Spleen (tissue), 11 donors: ENCODE measurements at regions not wholly inside any gene's neighbourhood (a gene's known extent, or its start where the extent isn't known, plus 50 kb on each side); places are given as distances from the start of the nearest gene placed in this dataset.

Experiments used
- DNase-seq: peaks from one replicate; pipeline ENCODE4 v3.0.0-alpha.2; 2020
- H3K27ac ChIP-seq, 8 donors: fragments of 200-600 bp; sonication (generic) in 7 of 8; 1 replicate in 4 of 8; 2 replicates in 4 of 8; pipeline versions ENCODE4 v1.5.0 to v1.8.0; 2016 to 2021; ENCODE audit warnings: inconsistent platforms in 4 of 8, mild to moderate bottlenecking in 4 of 8, moderate library complexity in 1 of 8
- H3K27me3 ChIP-seq, 7 donors: fragments of 200-600 bp; sonication (generic) in 6 of 7; replicated peaks in 1 of 7; 1 replicate in 4 of 7; 2 replicates in 3 of 7; pipeline versions ENCODE4 v1.5.0 to v1.8.0; 2016 to 2021; ENCODE audit warnings: inconsistent platforms in 3 of 7, mild to moderate bottlenecking in 1 of 7
- H3K36me3 ChIP-seq, 6 donors: fragments of 200-600 bp; sonication (generic) in 5 of 6; 1 replicate in 4 of 6; 2 replicates in 2 of 6; pipeline versions ENCODE4 v1.5.0 to v1.8.0; 2016 to 2021; ENCODE audit warnings: inconsistent platforms in 2 of 6
- H3K4me1 ChIP-seq, 6 donors: fragments of 200-600 bp; sonication (generic) in 5 of 6; 1 replicate in 3 of 6; 2 replicates in 3 of 6; pipeline versions ENCODE4 v1.5.0 to v1.8.0; 2016 to 2021; ENCODE audit warnings: inconsistent platforms in 3 of 6
- H3K4me3 ChIP-seq, 8 donors: fragments of 200-600 bp; sonication (generic) in 7 of 8; 1 replicate in 4 of 8; 2 replicates in 4 of 8; pipeline versions ENCODE4 v1.5.0 to v1.8.0; 2016 to 2021; ENCODE audit warnings: inconsistent platforms in 4 of 8, mild to moderate bottlenecking in 4 of 8, moderate library complexity in 2 of 8
- H3K9me3 ChIP-seq, 8 donors: fragments of 200-600 bp; sonication (generic) in 7 of 8; 1 replicate in 4 of 8; 2 replicates in 4 of 8; pipeline versions ENCODE4 v1.5.0 to v1.8.0; 2016 to 2021; ENCODE audit warnings: inconsistent platforms in 4 of 8
- CTCF ChIP-seq, 11 experiments: fragments of 200-600 bp in 7 of 11; fragments of 450-650 bp in 4 of 11; sonication (generic) in 4 of 11; IDR thresholded peaks in 8 of 11; conservative IDR thresholded peaks in 3 of 11; 1 replicate in 7 of 11; 2 replicates in 4 of 11; pipeline versions ENCODE4 v1.4.0 to v1.8.0; 2016 to 2021; ENCODE audit warnings: antibody characterized with exemption in 11 of 11, inconsistent platforms in 4 of 11, mild to moderate bottlenecking in 1 of 11
- POLR2A ChIP-seq, 3 donors: fragments of 450-650 bp; IDR thresholded peaks; one replicate each; pipeline ENCODE4 v1.5.1; 2017; ENCODE audit warnings: antibody characterized with exemption in 3 of 3, mild to moderate bottlenecking in 1 of 3
- POLR2AphosphoS5 ChIP-seq, 3 donors: sonication (generic); formaldehyde crosslinking; IDR thresholded peaks; one replicate each; pipeline ENCODE4 v1.5.1; 2017; ENCODE audit warnings: antibody characterized with exemption in 3 of 3
- WGBS, 5 donors: extraction: QIAGEN DNeasy Blood & Tissue Kit in 3 of 5; methylation state at CpG; one replicate each; pipeline versions ENCODE4 v1.1.5 to v1.1.7; 2013 to 2018; 5-methylcytosine and 5-hydroxymethylcytosine counted together
- intact Hi-C: fragments of 100-400 bp; cut with DNase I; formaldehyde crosslinking; loops from one replicate; pipeline ENCODE4 v1.15.0; 2023; ENCODE audit warnings: low total_unique reads
- donor health status: healthy with polysubstance abuse.
- donor health status: DM: no; HTN: no; CAD: no; lungs with moderate emphysema.
- donor health status: DM: no; HTN: no; CAD: no.
- donor health status: Bipolar disorder and iron deficiency.
- donor health status: healthy.
- donor health status: DM: no; HTN: no; CAD: no.
- donor health status: DM: yes; HTN: yes; CAD: no.

GRCh38 chr15:29593629-29594028 lies 228.6 kb downstream of the TJP1 start:
- no peaks in the 10 kb centered on the region for H3K4me1 ChIP-seq
- no peaks in the 10 kb centered on the region for H3K36me3 ChIP-seq
- no peak for DNase-seq
- no peak overlapping the region for H3K27ac ChIP-seq
- 86 to 92% (median 89%) methylated on average over 1 of the region's 1 CpG for WGBS, 5 donors
- no peaks in the 10 kb centered on the region for H3K9me3 ChIP-seq
- intact Hi-C loops = no loop called here
- TF ChIP-seq POLR2AphosphoS5 (IDR thresholded peaks at IDR 0.05) (no peak), CTCF (IDR thresholded peaks at IDR 0.05 in 8 of 11, conservative IDR thresholded peaks at IDR 0.05 in 3 of 11) (no peak)
- H3K27me3 ChIP-seq = peaks cover 0 to 7% (median 0%) of the 10 kb centered on the region in 7 donors
- H3K4me3 ChIP-seq = no peak overlapping the region

- no peaks in the 10 kb centered on the region for H3K36me3 ChIP-seq
- H3K4me3 ChIP-seq = no peak overlapping the region
- 74 to 83% (median 77%) methylated on average over 4 of the region's 4 CpGs for WGBS, 5 donors
- no peak overlapping the region for H3K27ac ChIP-seq
- intact Hi-C loops = no loop called here
- no peak for DNase-seq
- H3K4me1 ChIP-seq = no peaks in the 10 kb centered on the region
- no peaks in the 10 kb centered on the region for H3K9me3 ChIP-seq
- H3K27me3 ChIP-seq = peaks cover 0 to 7% (median 0%) of the 10 kb centered on the region in 7 donors
- TF ChIP-seq CTCF (IDR thresholded peaks at IDR 0.05 in 8 of 11, conservative IDR thresholded peaks at IDR 0.05 in 3 of 11) (no peak), POLR2AphosphoS5 (IDR thresholded peaks at IDR 0.05) (no peak), POLR2A (IDR thresholded peaks at IDR 0.05) (no peak)
Observed at GRCh38 chr15:29593111-29593510, 229.2 kb downstream of the TJP1 start.

- Histone ChIP-seq H3K27me3 (peaks cover 0 to 7% (median 0%) of the 10 kb centered on the region in 7 donors), H3K36me3 (no peaks in the 10 kb centered on the region), H3K27ac (no peak overlapping the region), H3K4me1 (no peaks in the 10 kb centered on the region), H3K9me3 (no peaks in the 10 kb centered on the region), H3K4me3 (no peak overlapping the region)
- TF ChIP-seq CTCF (IDR thresholded peaks at IDR 0.05 in 8 of 11, conservative IDR thresholded peaks at IDR 0.05 in 3 of 11) = no peak
- TF ChIP-seq POLR2AphosphoS5 (IDR thresholded peaks at IDR 0.05) = no peak
- DNase-seq = no peak
- intact Hi-C loops = no loop called here
Observed at GRCh38 chr15:29590701-29591100, 231.6 kb downstream of the TJP1 start.

GRCh38 chr15:29589975-29590374 lies 232.3 kb downstream of the TJP1 start:
- no peak overlapping the region for H3K27ac ChIP-seq
- H3K4me1 ChIP-seq = no peaks in the 10 kb centered on the region
- no peak for DNase-seq
- H3K36me3 ChIP-seq = no peaks in the 10 kb centered on the region
- H3K9me3 ChIP-seq = no peaks in the 10 kb centered on the region
- no peak overlapping the region for H3K4me3 ChIP-seq
- intact Hi-C loops = no loop called here
- H3K27me3 ChIP-seq = peaks cover 0 to 7% (median 0%) of the 10 kb centered on the region in 7 donors
- WGBS, 5 donors = 82 to 88% (median 85%) methylated on average over 4 of the region's 4 CpGs
- no peak for TF ChIP-seq POLR2AphosphoS5 (IDR thresholded peaks at IDR 0.05)

- H3K4me1 ChIP-seq = no peaks in the 10 kb centered on the region
- TF ChIP-seq CTCF (IDR thresholded peaks at IDR 0.05 in 8 of 11, conservative IDR thresholded peaks at IDR 0.05 in 3 of 11) (no peak), POLR2AphosphoS5 (IDR thresholded peaks at IDR 0.05) (no peak), POLR2A (IDR thresholded peaks at IDR 0.05) (no peak)
- no peak overlapping the region for H3K4me3 ChIP-seq
- H3K27ac ChIP-seq = no peak overlapping the region
- 55 to 68% (median 58%) methylated on average over 9 of the region's 9 CpGs for WGBS, 5 donors
- peaks cover 0 to 2% (median 0%) of the 10 kb centered on the region in 8 donors for H3K9me3 ChIP-seq
- no peak for DNase-seq
- peaks cover 0 to 5% (median 0%) of the 10 kb centered on the region in 7 donors for H3K27me3 ChIP-seq
- intact Hi-C loops = no loop called here
- no peaks in the 10 kb centered on the region for H3K36me3 ChIP-seq
Observed at GRCh38 chr15:29589416-29589815, 232.9 kb downstream of the TJP1 start.
